ENCODE measurements at regions not wholly inside any gene's neighbourhood (a gene's known extent, or its start where the extent isn't known, plus 50 kb on each side); places are given as distances from the start of the nearest gene placed in this dataset.
"Not testable (repeated sequence)": the region's sequence is repeated elsewhere in the genome, so short reads cannot be mapped to it uniquely, and the experiment has no call there.

- H3K4me2 ChIP-seq (ENCODE audit: low read depth, low read length); H3K79me1 ChIP-seq (ENCODE audit: low read depth in 1 of 2, low read length in 2 of 2); H3K9me1 ChIP-seq (ENCODE audit: insufficient read depth, low read length); DNase-seq; H3K4me3 ChIP-seq (ENCODE audit: insufficient read depth, low read depth, low read length); CTCF ChIA-PET; H4K8ac ChIP-seq (ENCODE audit: low read depth in 2 of 2, low read length in 2 of 2); H4K20me1 ChIP-seq (ENCODE audit: insufficient read depth, low read length); H2BK5ac ChIP-seq (ENCODE audit: low read depth, low read length, poor library complexity, severe bottlenecking); H2BK120ac ChIP-seq (ENCODE audit: low read depth, low read length); H3K4ac ChIP-seq (ENCODE audit: low read depth, low read length); H3K23ac ChIP-seq (ENCODE audit: low read depth, low read length); H3K4me1 ChIP-seq (ENCODE audit: control insufficient read depth, insufficient read depth, low read length); dilution Hi-C loops (cut with HindIII; ENCODE audit: low sequenced_read_pairs, unreplicated experiment); H3K27me3 ChIP-seq (ENCODE audit: control insufficient read depth, insufficient read depth, low read length); in situ Hi-C loops (cut with MboI; ENCODE audit: low sequenced_read_pairs); H2AK9ac ChIP-seq (replicated peaks; ENCODE audit: low read depth, low read length, poor library complexity); ATAC-seq (ENCODE audit: low read depth); H3K36me3 ChIP-seq (ENCODE audit: control insufficient read depth, insufficient read depth, low read length); H3K14ac ChIP-seq (replicated peaks; ENCODE audit: low read depth, low read length); H4K91ac ChIP-seq (ENCODE audit: insufficient read depth, low read depth, low read length); H2AK5ac ChIP-seq (ENCODE audit: low read depth, low read length); H3K27ac ChIP-seq (ENCODE audit: insufficient read depth, low read length); POLR2A ChIA-PET (ENCODE audit: unreplicated experiment); H3K18ac ChIP-seq (ENCODE audit: low read depth, low read length); H2BK20ac ChIP-seq (ENCODE audit: low read depth, low read length); H3K56ac ChIP-seq (ENCODE audit: extremely low read depth, insufficient read depth, low read length); H3K9ac ChIP-seq (ENCODE audit: low read depth, low read length); H2BK15ac ChIP-seq (ENCODE audit: low read depth, low read length); intact Hi-C loops (cut with micrococcal nuclease); H3K9me3 ChIP-seq (ENCODE audit: control insufficient read depth, insufficient read depth, low read length); H4K5ac ChIP-seq (ENCODE audit: low read depth, low read length); BruUV-seq (replicated peaks); H2AFZ ChIP-seq (replicated peaks; ENCODE audit: low read length, poor library complexity): not testable (repeated sequence)
- no CpG with 5 or more reads among the region's 3 CpGs for WGBS, 2 experiments (ENCODE audit: extremely low coverage in 2 of 2, insufficient read length in 1 of 2)
Measured at GRCh38 chr1:120508351-120508750, 93.5 kb downstream of the NBPF8 start.

GRCh38 chr1:120509258-120509657 is 94.4 kb downstream of the NBPF8 start:
- ATAC-seq (ENCODE audit: low read depth); intact Hi-C loops (cut with micrococcal nuclease); H3K79me1 ChIP-seq (ENCODE audit: low read depth in 1 of 2, low read length in 2 of 2); H3K4me3 ChIP-seq (ENCODE audit: insufficient read depth, low read depth, low read length); H3K4ac ChIP-seq (ENCODE audit: low read depth, low read length); in situ Hi-C loops (cut with MboI; ENCODE audit: low sequenced_read_pairs); dilution Hi-C loops (cut with HindIII; ENCODE audit: low sequenced_read_pairs, unreplicated experiment); H3K9me3 ChIP-seq (ENCODE audit: control insufficient read depth, insufficient read depth, low read length); H4K91ac ChIP-seq (ENCODE audit: insufficient read depth, low read depth, low read length); POLR2A ChIA-PET (ENCODE audit: unreplicated experiment); H2AK9ac ChIP-seq (replicated peaks; ENCODE audit: low read depth, low read length, poor library complexity); H2BK5ac ChIP-seq (ENCODE audit: low read depth, low read length, poor library complexity, severe bottlenecking); CTCF ChIA-PET; H3K9me1 ChIP-seq (ENCODE audit: insufficient read depth, low read length); BruUV-seq (replicated peaks); H3K14ac ChIP-seq (replicated peaks; ENCODE audit: low read depth, low read length); H3K18ac ChIP-seq (ENCODE audit: low read depth, low read length); DNase-seq; H4K5ac ChIP-seq (ENCODE audit: low read depth, low read length); H3K4me1 ChIP-seq (ENCODE audit: control insufficient read depth, insufficient read depth, low read length); H3K56ac ChIP-seq (ENCODE audit: extremely low read depth, insufficient read depth, low read length); H3K36me3 ChIP-seq (ENCODE audit: control insufficient read depth, insufficient read depth, low read length); H3K27me3 ChIP-seq (ENCODE audit: control insufficient read depth, insufficient read depth, low read length); H2AFZ ChIP-seq (replicated peaks; ENCODE audit: low read length, poor library complexity); H2BK15ac ChIP-seq (ENCODE audit: low read depth, low read length); H3K27ac ChIP-seq (ENCODE audit: insufficient read depth, low read length); H2BK20ac ChIP-seq (ENCODE audit: low read depth, low read length); H4K20me1 ChIP-seq (ENCODE audit: insufficient read depth, low read length); H3K4me2 ChIP-seq (ENCODE audit: low read depth, low read length); H2BK120ac ChIP-seq (ENCODE audit: low read depth, low read length); H3K9ac ChIP-seq (ENCODE audit: low read depth, low read length); H3K23ac ChIP-seq (ENCODE audit: low read depth, low read length); H4K8ac ChIP-seq (ENCODE audit: low read depth in 2 of 2, low read length in 2 of 2); H2AK5ac ChIP-seq (ENCODE audit: low read depth, low read length): not testable (repeated sequence)
- no CpG with 5 or more reads among the region's 5 CpGs for WGBS, 2 experiments (ENCODE audit: extremely low coverage in 2 of 2, insufficient read length in 1 of 2)

Data from IMR-90 (cell line).